Spleen (tissue), 7 donors: ENCODE measurements at regions not wholly inside any gene's neighbourhood (a gene's known extent, or its start where the extent isn't known, plus 50 kb on each side); places are given as distances from the start of the nearest gene placed in this dataset.

Source experiments
- POLR2A ChIP-seq, 3 donors: fragments of 450-650 bp; IDR thresholded peaks; one replicate each; pipeline ENCODE4 v1.5.1; 2017; ENCODE audit warnings: antibody characterized with exemption in 3 of 3, mild to moderate bottlenecking in 1 of 3
- TF ChIP-seq, protein P1 (sequence below), 11 experiments: fragments of 200-600 bp in 7 of 11; fragments of 450-650 bp in 4 of 11; sonication (generic) in 4 of 11; IDR thresholded peaks in 8 of 11; conservative IDR thresholded peaks in 3 of 11; 1 replicate in 7 of 11; 2 replicates in 4 of 11; pipeline versions ENCODE4 v1.4.0 to v1.8.0; 2016 to 2021; ENCODE audit warnings: antibody characterized with exemption in 11 of 11, inconsistent platforms in 4 of 11, mild to moderate bottlenecking in 1 of 11
- donor health status: DM: no; HTN: no; CAD: no; lungs with moderate emphysema.
- donor health status: DM: no; HTN: no; CAD: no.
- donor health status: DM: no; HTN: no; CAD: no.

GRCh38 chr1:83026745-83027144 is 972.2 kb downstream of the TTLL7 start:
- TF ChIP-seq, protein P1, sequence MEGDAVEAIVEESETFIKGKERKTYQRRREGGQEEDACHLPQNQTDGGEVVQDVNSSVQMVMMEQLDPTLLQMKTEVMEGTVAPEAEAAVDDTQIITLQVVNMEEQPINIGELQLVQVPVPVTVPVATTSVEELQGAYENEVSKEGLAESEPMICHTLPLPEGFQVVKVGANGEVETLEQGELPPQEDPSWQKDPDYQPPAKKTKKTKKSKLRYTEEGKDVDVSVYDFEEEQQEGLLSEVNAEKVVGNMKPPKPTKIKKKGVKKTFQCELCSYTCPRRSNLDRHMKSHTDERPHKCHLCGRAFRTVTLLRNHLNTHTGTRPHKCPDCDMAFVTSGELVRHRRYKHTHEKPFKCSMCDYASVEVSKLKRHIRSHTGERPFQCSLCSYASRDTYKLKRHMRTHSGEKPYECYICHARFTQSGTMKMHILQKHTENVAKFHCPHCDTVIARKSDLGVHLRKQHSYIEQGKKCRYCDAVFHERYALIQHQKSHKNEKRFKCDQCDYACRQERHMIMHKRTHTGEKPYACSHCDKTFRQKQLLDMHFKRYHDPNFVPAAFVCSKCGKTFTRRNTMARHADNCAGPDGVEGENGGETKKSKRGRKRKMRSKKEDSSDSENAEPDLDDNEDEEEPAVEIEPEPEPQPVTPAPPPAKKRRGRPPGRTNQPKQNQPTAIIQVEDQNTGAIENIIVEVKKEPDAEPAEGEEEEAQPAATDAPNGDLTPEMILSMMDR (IDR thresholded peaks at IDR 0.05 in 8 of 11, conservative IDR thresholded peaks at IDR 0.05 in 3 of 11) = no peak
- TF ChIP-seq POLR2A (IDR thresholded peaks at IDR 0.05) = no peak
